IMR-90 (cell line): ENCODE measurements at regions not wholly inside any gene's neighbourhood (a gene's known extent, or its start where the extent isn't known, plus 50 kb on each side); places are given as distances from the start of the nearest gene placed in this dataset.

Experiments used
- ATAC-seq: fragments of 200-7000 bp; cut with Tn5 transposase; 2 replicates; pipeline ENCODE4 v1.9.1; 2020; ENCODE audit warnings: low read depth, mild to moderate bottlenecking, moderate library complexity
- BruUV-seq: library from RNA; stranded (reverse); fragments of 400-500 nt; replicated peaks from 2 replicates; lab custom pipeline; 2021; lab: Mats Ljungman, UMichigan
- CTCF ChIA-PET: fragments of 300-600 bp; formaldehyde crosslinking; extraction: SDS; loops from one replicate; lab custom pipeline; 2021; ENCODE audit warnings: antibody characterized with exemption; lab: Yijun Ruan, JAX
- POLR2A ChIA-PET: fragments of 300-600 bp; sonication (Branson Sonifier 250); formaldehyde crosslinking; loops from one replicate; lab custom pipeline; 2022; ENCODE audit warnings: antibody characterized with exemption; ENCODE audit not compliant: unreplicated experiment; lab: Charles Lee
- DNase-seq: peaks from one replicate; pipeline ENCODE4 v3.0.0; 2013
- H2AFZ ChIP-seq: replicated peaks from 2 replicates; pipeline ENCODE3; 2013; ENCODE audit warnings: low read length, mild to moderate bottlenecking; ENCODE audit not compliant: poor library complexity
- H2AK5ac ChIP-seq: 2 replicates; pipeline ENCODE4 v1.6.1; 2013; ENCODE audit warnings: low read depth, low read length, inconsistent platforms
- H2AK9ac ChIP-seq: replicated peaks from 2 replicates; pipeline ENCODE3; 2013; ENCODE audit warnings: mild to moderate bottlenecking, low read depth, low read length, moderate library complexity; ENCODE audit not compliant: poor library complexity
- H2BK120ac ChIP-seq: 2 replicates; pipeline ENCODE4 v1.6.1; 2013; ENCODE audit warnings: low read depth, low read length, inconsistent platforms
- H2BK15ac ChIP-seq: 3 replicates; pipeline ENCODE4 v1.6.1; 2013; ENCODE audit warnings: low read depth, low read length, inconsistent platforms
- H2BK20ac ChIP-seq: 2 replicates; pipeline ENCODE4 v1.6.1; 2013; ENCODE audit warnings: low read depth, mild to moderate bottlenecking, inconsistent platforms, low read length, moderate library complexity
- H2BK5ac ChIP-seq: 2 replicates; pipeline ENCODE4 v1.6.1; 2013; ENCODE audit warnings: mild to moderate bottlenecking, low read depth, low read length, inconsistent platforms; ENCODE audit not compliant: poor library complexity, severe bottlenecking
- H3K14ac ChIP-seq: replicated peaks from 2 replicates; pipeline ENCODE4 v1.6.1; 2013; ENCODE audit warnings: low read depth, low read length, inconsistent platforms
- H3K18ac ChIP-seq: 2 replicates; pipeline ENCODE4 v1.6.1; 2013; ENCODE audit warnings: low read depth, low read length, control low read depth
- H3K23ac ChIP-seq: 2 replicates; pipeline ENCODE4 v1.6.1; 2013; ENCODE audit warnings: low read depth, low read length, inconsistent platforms
- H3K27ac ChIP-seq: 2 replicates; pipeline ENCODE4 v1.5.1; 2013; ENCODE audit warnings: mild to moderate bottlenecking, control low read depth, low read length; ENCODE audit not compliant: insufficient read depth
- H3K27me3 ChIP-seq: 2 replicates; pipeline ENCODE4 v1.6.1; 2013; ENCODE audit warnings: low read length; ENCODE audit not compliant: control insufficient read depth, insufficient read depth
- H3K36me3 ChIP-seq: 2 replicates; pipeline ENCODE4 v1.6.1; 2013; ENCODE audit warnings: low read length, mixed read lengths; ENCODE audit not compliant: control insufficient read depth, insufficient read depth
- H3K4ac ChIP-seq: 2 replicates; pipeline ENCODE4 v1.6.1; 2013; ENCODE audit warnings: low read depth, low read length, inconsistent platforms
- H3K4me1 ChIP-seq: 2 replicates; pipeline ENCODE4 v1.6.1; 2013; ENCODE audit warnings: low read length, mixed read lengths; ENCODE audit not compliant: control insufficient read depth, insufficient read depth
- H3K4me2 ChIP-seq: 2 replicates; pipeline ENCODE4 v1.6.1; 2013; ENCODE audit warnings: low read depth, mild to moderate bottlenecking, control low read depth, low read length, moderate library complexity
- H3K4me3 ChIP-seq: 2 replicates; pipeline ENCODE4 v1.5.1; 2013; ENCODE audit warnings: low read depth, mild to moderate bottlenecking, control low read depth, low read length, moderate library complexity; ENCODE audit not compliant: insufficient read depth
- H3K56ac ChIP-seq: 2 replicates; pipeline ENCODE4 v1.6.1; 2013; ENCODE audit warnings: low read length, inconsistent platforms; ENCODE audit not compliant: insufficient read depth; ENCODE audit errors: extremely low read depth
- H3K79me1 ChIP-seq, 2 experiments: 2 replicates each; pipeline ENCODE4 v1.6.1; 2013; ENCODE audit warnings: low read length in 2 of 2, inconsistent platforms in 1 of 2, low read depth in 1 of 2
- H3K9ac ChIP-seq: 2 replicates; pipeline ENCODE4 v1.6.1; 2013; ENCODE audit warnings: low read depth, low read length, control low read depth
- H3K9me1 ChIP-seq: 2 replicates; pipeline ENCODE4 v1.6.1; 2013; ENCODE audit warnings: low read length, inconsistent platforms; ENCODE audit not compliant: insufficient read depth
- H3K9me3 ChIP-seq: 2 replicates; pipeline ENCODE4 v1.6.1; 2013; ENCODE audit warnings: low read length; ENCODE audit not compliant: control insufficient read depth, insufficient read depth
- H4K20me1 ChIP-seq: 2 replicates; pipeline ENCODE4 v1.6.1; 2013; ENCODE audit warnings: low read length, inconsistent platforms; ENCODE audit not compliant: insufficient read depth
- H4K5ac ChIP-seq: 2 replicates; pipeline ENCODE4 v1.6.1; 2013; ENCODE audit warnings: mild to moderate bottlenecking, low read depth, low read length, control low read depth
- H4K8ac ChIP-seq, 2 experiments: 2 replicates each; pipeline ENCODE4 v1.6.1; 2013; ENCODE audit warnings: low read depth in 2 of 2, low read length in 2 of 2, control low read depth in 1 of 2, inconsistent platforms in 1 of 2
- H4K91ac ChIP-seq: 2 replicates; pipeline ENCODE4 v1.6.1; 2013; ENCODE audit warnings: low read depth, low read length, inconsistent platforms; ENCODE audit not compliant: insufficient read depth
- MAFK ChIP-seq: IDR thresholded peaks from 2 replicates; pipeline ENCODE4 v1.6.1; 2012; ENCODE audit warnings: low read depth, low read length, improper control_type of control experiment
- WGBS, 2 experiments: methylation state at CpG; one replicate each; pipeline versions ENCODE4 v1.1.5 to v1.1.7; 2013; ENCODE audit warnings: missing lambda C conversion rate in 2 of 2; ENCODE audit not compliant: insufficient read length in 1 of 2; ENCODE audit errors: extremely low coverage in 2 of 2; 5-methylcytosine and 5-hydroxymethylcytosine counted together
- dilution Hi-C: fragments of 300-500 bp; cut with HindIII; formaldehyde crosslinking; loops from one replicate; pipeline ENCODE4 v1.14.3; 2018; ENCODE audit warnings: low sequenced_read_pairs; ENCODE audit not compliant: unreplicated experiment
- in situ Hi-C: fragments of 300-500 bp; cut with MboI; formaldehyde crosslinking; loops from 3 replicates; pipeline ENCODE4 v1.14.3; 2019; ENCODE audit warnings: low sequenced_read_pairs, inconsistent platforms, mixed read lengths
- intact Hi-C: fragments of 100-400 bp; cut with micrococcal nuclease; formaldehyde crosslinking; loops from 2 replicates; pipeline ENCODE4 v1.10.0; 2022

DNA sequence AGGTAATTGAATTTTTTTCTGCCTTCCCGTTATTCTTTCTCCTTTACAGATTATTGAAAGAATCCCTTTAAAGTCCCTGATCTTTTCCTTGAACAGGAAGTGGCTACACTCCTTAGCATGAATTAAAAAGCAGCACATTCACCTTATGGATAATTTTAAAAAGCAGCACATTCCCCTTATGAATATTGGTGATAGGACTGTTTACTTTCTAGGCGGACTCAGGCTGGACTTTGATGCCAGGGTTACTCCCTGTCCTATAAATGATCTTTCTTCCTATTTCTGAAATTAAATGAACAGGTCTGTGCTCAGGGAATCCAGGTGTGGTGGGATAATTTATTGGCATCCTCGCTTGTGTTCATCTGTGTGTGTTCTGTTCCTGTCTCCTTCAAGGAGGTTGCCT is 226.0 kb downstream of the DCDC2C start:
- no peaks in the 10 kb centered on the region for H3K4me1 ChIP-seq
- no peak overlapping the region for H2BK20ac ChIP-seq
- H2AFZ ChIP-seq: no peak overlapping the region
- ATAC-seq (no peak), DNase-seq (no peak)
- H3K36me3 ChIP-seq: no peaks in the 10 kb centered on the region
- no TSS peak for BruUV-seq
- no peak overlapping the region for H3K56ac ChIP-seq
- no peak for TF ChIP-seq MAFK
- H3K4me3 ChIP-seq: no peak overlapping the region
- no peak overlapping the region for H4K8ac ChIP-seq
- H4K5ac ChIP-seq: no peak overlapping the region
- dilution Hi-C loops (no loop called here), intact Hi-C loops (no loop called here), in situ Hi-C loops (no loop called here)
- CTCF ChIA-PET: no interaction called here
- no CpG with 5 or more reads among the region's 3 CpGs for WGBS, 2 experiments
- no peak overlapping the region for H4K91ac ChIP-seq
- H3K9me3 ChIP-seq: peaks cover 12% of the 10 kb centered on the region; the same call in 1 of the 2 replicates
- no peaks in the 10 kb centered on the region for H3K27me3 ChIP-seq
- H3K79me1 ChIP-seq: no peaks in the 10 kb centered on the region
- H3K18ac ChIP-seq: no peak overlapping the region
- no peaks in the 10 kb centered on the region for H4K20me1 ChIP-seq
- no peak overlapping the region for H3K14ac ChIP-seq
- H3K4me2 ChIP-seq: no peak overlapping the region
- no peak overlapping the region for H3K4ac ChIP-seq
- H2AK9ac ChIP-seq: no peak overlapping the region
- no peak overlapping the region for H2AK5ac ChIP-seq
- no peak overlapping the region for H3K23ac ChIP-seq
- H3K9me1 ChIP-seq: no peaks in the 10 kb centered on the region
- no peak overlapping the region for H2BK5ac ChIP-seq
- no peak overlapping the region for H2BK120ac ChIP-seq
- no peak overlapping the region for H3K9ac ChIP-seq
- POLR2A ChIA-PET: no interaction called here
- no peak overlapping the region for H2BK15ac ChIP-seq
- H3K27ac ChIP-seq: no peak overlapping the region
